DND-41 (cell line): ENCODE measurements at regions not wholly inside any gene's neighbourhood (a gene's known extent, or its start where the extent isn't known, plus 50 kb on each side); places are given as distances from the start of the nearest gene placed in this dataset.

Source experiments
- CTCF ChIP-seq: IDR thresholded peaks from 2 replicates; pipeline ENCODE4 v1.5.1; 2012; ENCODE audit warnings: borderline replicate concordance, low read length, moderate library complexity, mild to moderate bottlenecking; ENCODE audit not compliant: poor library complexity, severe bottlenecking; ENCODE audit errors: extremely low read depth
- EZH2 ChIP-seq: IDR thresholded peaks from 3 replicates; pipeline ENCODE4 v1.6.1; 2012; ENCODE audit warnings: borderline replicate concordance, low read depth, mild to moderate bottlenecking, moderate library complexity, low read length, inconsistent platforms; ENCODE audit not compliant: severe bottlenecking

GRCh38 chr22:49300951-49301397 is 526.7 kb downstream of the BRD1 start:
- TF ChIP-seq EZH2 (no peak), CTCF (no peak)
